ENCODE measurements at regions not wholly inside any gene's neighbourhood (a gene's known extent, or its start where the extent isn't known, plus 50 kb on each side); places are given as distances from the start of the nearest gene placed in this dataset.

GRCh38 chr11:120034176-120034875, 103.6 kb downstream of the TRIM29 start:
- no peaks in the 10 kb centered on the region for H3K36me3 ChIP-seq (ENCODE audit: control insufficient read depth, insufficient read depth, low read length)
- BruUV-seq (replicated peaks): no TSS peak
- Mint-ChIP-seq H3K27me3 (ENCODE audit: insufficient read depth, unreplicated experiment) (peaks cover 11% of the 10 kb centered on the region), H3K36me3 (ENCODE audit: insufficient read depth, unreplicated experiment) (no peaks in the 10 kb centered on the region), H3K9me3 (ENCODE audit: unreplicated experiment) (no peaks in the 10 kb centered on the region), H3K4me3 (ENCODE audit: unreplicated experiment) (no peak overlapping the region), H3K4me1 (ENCODE audit: low read depth, unreplicated experiment) (no peaks in the 10 kb centered on the region), H3K27ac (ENCODE audit: unreplicated experiment) (no peak overlapping the region)
- TF ChIP-seq, protein P1, sequence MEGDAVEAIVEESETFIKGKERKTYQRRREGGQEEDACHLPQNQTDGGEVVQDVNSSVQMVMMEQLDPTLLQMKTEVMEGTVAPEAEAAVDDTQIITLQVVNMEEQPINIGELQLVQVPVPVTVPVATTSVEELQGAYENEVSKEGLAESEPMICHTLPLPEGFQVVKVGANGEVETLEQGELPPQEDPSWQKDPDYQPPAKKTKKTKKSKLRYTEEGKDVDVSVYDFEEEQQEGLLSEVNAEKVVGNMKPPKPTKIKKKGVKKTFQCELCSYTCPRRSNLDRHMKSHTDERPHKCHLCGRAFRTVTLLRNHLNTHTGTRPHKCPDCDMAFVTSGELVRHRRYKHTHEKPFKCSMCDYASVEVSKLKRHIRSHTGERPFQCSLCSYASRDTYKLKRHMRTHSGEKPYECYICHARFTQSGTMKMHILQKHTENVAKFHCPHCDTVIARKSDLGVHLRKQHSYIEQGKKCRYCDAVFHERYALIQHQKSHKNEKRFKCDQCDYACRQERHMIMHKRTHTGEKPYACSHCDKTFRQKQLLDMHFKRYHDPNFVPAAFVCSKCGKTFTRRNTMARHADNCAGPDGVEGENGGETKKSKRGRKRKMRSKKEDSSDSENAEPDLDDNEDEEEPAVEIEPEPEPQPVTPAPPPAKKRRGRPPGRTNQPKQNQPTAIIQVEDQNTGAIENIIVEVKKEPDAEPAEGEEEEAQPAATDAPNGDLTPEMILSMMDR (IDR thresholded peaks at IDR 0.05; ENCODE audit: insufficient read depth in 1 of 2, low read depth in 1 of 2, low read length in 1 of 2, severe bottlenecking in 1 of 2, unreplicated experiment in 1 of 2): no peak
- no peak for DNase-seq
- no peak overlapping the region for H3K4me3 ChIP-seq (ENCODE audit: low read depth, low read length)
- ChIA-PET CTCF (no interaction called here), POLR2A (no interaction called here)
- H3K9me3 ChIP-seq: peaks cover 18% of the 10 kb centered on the region
- H3K27me3 ChIP-seq (replicated peaks; ENCODE audit: control insufficient read depth, insufficient read depth, low read length): no peaks in the 10 kb centered on the region; the same call in 1 of the 2 replicates
- intact Hi-C loops (cut with micrococcal nuclease; ENCODE audit: unreplicated experiment): no loop called here
- no peaks in the 10 kb centered on the region for H3K4me1 ChIP-seq

- Mint-ChIP-seq H3K27me3 (ENCODE audit: insufficient read depth, unreplicated experiment) (peaks cover 20% of the 10 kb centered on the region), H3K4me3 (ENCODE audit: unreplicated experiment) (no peak overlapping the region), H3K9me3 (ENCODE audit: unreplicated experiment) (no peaks in the 10 kb centered on the region), H3K4me1 (ENCODE audit: low read depth, unreplicated experiment) (no peaks in the 10 kb centered on the region), H3K27ac (ENCODE audit: unreplicated experiment) (no peak overlapping the region), H3K36me3 (ENCODE audit: insufficient read depth, unreplicated experiment) (no peaks in the 10 kb centered on the region)
- H3K27me3 ChIP-seq (replicated peaks; ENCODE audit: control insufficient read depth, insufficient read depth, low read length): peaks cover 1% of the 10 kb centered on the region; the same call in 1 of the 2 replicates
- no peak for DNase-seq
- no TSS peak for BruUV-seq (replicated peaks)
- no peak overlapping the region for H3K4me3 ChIP-seq (ENCODE audit: low read depth, low read length)
- no peaks in the 10 kb centered on the region for H3K36me3 ChIP-seq (ENCODE audit: control insufficient read depth, insufficient read depth, low read length)
- ChIA-PET CTCF (interaction anchor here (0.6 to 1.0 kb wide), 2 partner anchors 10 to 39 kb away, joined by 4 to 7 read pairs; no protein-coding TSS in a partner anchor), POLR2A (no interaction called here)
- TF ChIP-seq, protein P1 (IDR thresholded peaks at IDR 0.05; ENCODE audit: insufficient read depth in 1 of 2, low read depth in 1 of 2, low read length in 1 of 2, severe bottlenecking in 1 of 2, unreplicated experiment in 1 of 2): no peak
- no peaks in the 10 kb centered on the region for H3K4me1 ChIP-seq
- intact Hi-C loops (cut with micrococcal nuclease; ENCODE audit: unreplicated experiment): no loop called here
- peaks cover 18% of the 10 kb centered on the region for H3K9me3 ChIP-seq
Observed at GRCh38 chr11:120032766-120033390, 105.0 kb downstream of the TRIM29 start.

DNA sequence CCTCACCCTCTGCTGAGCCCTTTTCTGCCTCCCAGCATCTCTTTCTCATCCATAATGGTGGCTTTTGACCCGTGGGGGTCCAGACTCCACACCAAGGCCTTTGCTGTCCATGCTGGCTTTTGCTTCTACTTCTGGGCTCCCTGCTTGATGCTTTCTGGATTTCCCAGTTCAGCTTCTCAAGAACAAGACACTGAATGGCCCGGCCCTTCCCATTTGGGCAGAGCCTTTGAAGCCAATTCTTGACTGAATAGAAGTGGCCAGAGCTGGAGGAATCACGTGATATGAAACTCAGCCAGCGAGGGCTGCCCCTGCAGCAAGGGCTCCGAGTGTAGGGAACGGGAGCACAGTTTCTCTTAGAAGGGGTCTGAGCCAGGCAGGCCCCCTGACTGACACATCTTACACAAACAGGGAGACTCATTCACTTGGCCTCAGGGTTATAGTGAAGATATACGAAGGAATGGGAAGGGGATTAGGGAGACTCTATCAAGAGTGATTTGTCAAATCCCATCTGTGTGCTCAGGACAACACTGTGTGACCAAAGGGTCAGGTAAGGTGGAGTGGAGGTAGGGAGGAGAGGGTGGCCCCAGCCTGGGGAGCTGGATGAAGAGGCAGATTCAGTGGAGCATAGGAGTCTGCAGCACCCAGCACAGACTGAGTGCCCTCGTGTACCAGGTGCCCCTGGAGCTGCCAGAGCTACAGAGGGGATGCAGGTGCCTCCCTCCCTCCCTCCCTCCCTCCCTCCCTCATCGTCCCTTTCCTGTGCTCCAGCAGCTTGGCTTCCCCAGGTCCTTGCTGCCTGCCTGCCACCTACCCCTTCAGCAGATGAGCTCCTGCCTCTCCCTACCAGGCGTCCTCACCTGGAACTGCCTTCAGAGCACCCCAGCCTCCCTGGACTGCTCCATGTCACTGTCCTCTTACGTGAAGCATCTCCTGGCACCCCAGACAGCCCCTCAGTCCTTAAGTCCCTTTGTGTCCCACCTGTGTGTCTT, 106.0 kb downstream of the TRIM29 start:
- Mint-ChIP-seq H3K27ac (ENCODE audit: unreplicated experiment) (no peak overlapping the region), H3K9me3 (ENCODE audit: unreplicated experiment) (no peaks in the 10 kb centered on the region), H3K27me3 (ENCODE audit: insufficient read depth, unreplicated experiment) (peaks cover 23% of the 10 kb centered on the region), H3K4me1 (ENCODE audit: low read depth, unreplicated experiment) (no peaks in the 10 kb centered on the region), H3K4me3 (ENCODE audit: unreplicated experiment) (no peak overlapping the region), H3K36me3 (ENCODE audit: insufficient read depth, unreplicated experiment) (no peaks in the 10 kb centered on the region)
- ChIA-PET CTCF (interaction anchor here (1.0 kb wide), 1 partner anchor 38 kb away, joined by 4 read pairs; no protein-coding TSS in a partner anchor), POLR2A (no interaction called here)
- TF ChIP-seq, protein P1 (IDR thresholded peaks at IDR 0.05; ENCODE audit: insufficient read depth in 1 of 2, low read depth in 1 of 2, low read length in 1 of 2, severe bottlenecking in 1 of 2, unreplicated experiment in 1 of 2): no peak
- Histone ChIP-seq H3K4me3 (ENCODE audit: low read depth, low read length) (no peak overlapping the region), H3K9me3 (peaks cover 18% of the 10 kb centered on the region), H3K36me3 (ENCODE audit: control insufficient read depth, insufficient read depth, low read length) (no peaks in the 10 kb centered on the region), H3K4me1 (no peaks in the 10 kb centered on the region), H3K27me3 (replicated peaks; ENCODE audit: control insufficient read depth, insufficient read depth, low read length) (peaks cover 1% of the 10 kb centered on the region; the same call in 1 of the 2 replicates)
- no TSS peak for BruUV-seq (replicated peaks)
- DNase-seq: no peak
- intact Hi-C loops (cut with micrococcal nuclease; ENCODE audit: unreplicated experiment): no loop called here

Measured in Caco-2 (cell line).